Liver (tissue), 3 donors: ENCODE measurements at regions not wholly inside any gene's neighbourhood (a gene's known extent, or its start where the extent isn't known, plus 50 kb on each side); places are given as distances from the start of the nearest gene placed in this dataset.

ENCODE experiments used
- GABPA ChIP-seq, 2 donors: IDR thresholded peaks in 1 of 2; conservative IDR thresholded peaks in 1 of 2; 2 replicates each; pipeline ENCODE4 v1.6.1; 2016; ENCODE audit warnings: antibody characterized with exemption in 2 of 2, mild to moderate bottlenecking in 1 of 2, moderate library complexity in 1 of 2
- SP1 ChIP-seq: IDR thresholded peaks from 2 replicates; pipeline ENCODE4 v1.6.1; 2018; ENCODE audit warnings: antibody characterized with exemption, mild to moderate bottlenecking
- TF ChIP-seq, protein P1 (sequence below): fragments of 150-350 bp; IDR thresholded peaks from 2 replicates; pipeline ENCODE4 v1.5.1; 2017; ENCODE audit warnings: improper control_type of control experiment, low read depth, low read length; ENCODE audit not compliant: missing input control
- TF ChIP-seq, protein P2 (sequence below): IDR thresholded peaks from 2 replicates; pipeline ENCODE4 v1.6.1; 2016; ENCODE audit warnings: antibody characterized with exemption, mild to moderate bottlenecking
- donor health status: healthy.
- donor health status: healthy.

DNA sequence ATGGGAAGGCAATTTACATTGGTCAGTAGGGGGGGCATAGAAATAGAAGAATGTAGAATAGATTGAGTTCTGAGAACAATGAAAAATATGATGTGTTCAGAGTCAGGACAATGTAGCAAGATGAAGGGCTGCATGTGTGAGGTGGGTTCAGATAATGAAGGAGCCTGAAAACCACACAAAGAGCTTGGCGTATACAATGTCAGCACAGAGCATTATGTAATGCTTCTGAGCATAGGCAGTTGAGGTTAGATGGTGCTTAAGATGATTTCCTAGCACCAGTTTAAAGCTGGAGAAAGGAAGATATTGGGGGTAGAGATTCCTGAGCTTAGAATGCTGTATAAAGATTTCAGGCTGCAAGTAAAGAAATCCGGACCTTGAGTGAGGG lies 202.0 kb upstream of the SNX7 start:
- TF ChIP-seq, protein P1, sequence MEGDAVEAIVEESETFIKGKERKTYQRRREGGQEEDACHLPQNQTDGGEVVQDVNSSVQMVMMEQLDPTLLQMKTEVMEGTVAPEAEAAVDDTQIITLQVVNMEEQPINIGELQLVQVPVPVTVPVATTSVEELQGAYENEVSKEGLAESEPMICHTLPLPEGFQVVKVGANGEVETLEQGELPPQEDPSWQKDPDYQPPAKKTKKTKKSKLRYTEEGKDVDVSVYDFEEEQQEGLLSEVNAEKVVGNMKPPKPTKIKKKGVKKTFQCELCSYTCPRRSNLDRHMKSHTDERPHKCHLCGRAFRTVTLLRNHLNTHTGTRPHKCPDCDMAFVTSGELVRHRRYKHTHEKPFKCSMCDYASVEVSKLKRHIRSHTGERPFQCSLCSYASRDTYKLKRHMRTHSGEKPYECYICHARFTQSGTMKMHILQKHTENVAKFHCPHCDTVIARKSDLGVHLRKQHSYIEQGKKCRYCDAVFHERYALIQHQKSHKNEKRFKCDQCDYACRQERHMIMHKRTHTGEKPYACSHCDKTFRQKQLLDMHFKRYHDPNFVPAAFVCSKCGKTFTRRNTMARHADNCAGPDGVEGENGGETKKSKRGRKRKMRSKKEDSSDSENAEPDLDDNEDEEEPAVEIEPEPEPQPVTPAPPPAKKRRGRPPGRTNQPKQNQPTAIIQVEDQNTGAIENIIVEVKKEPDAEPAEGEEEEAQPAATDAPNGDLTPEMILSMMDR, result no peak
- TF ChIP-seq GABPA (IDR thresholded peaks at IDR 0.05 in 1 of 2, conservative IDR thresholded peaks at IDR 0.05 in 1 of 2), result no peak
- no peak for TF ChIP-seq SP1
- TF ChIP-seq, protein P2, sequence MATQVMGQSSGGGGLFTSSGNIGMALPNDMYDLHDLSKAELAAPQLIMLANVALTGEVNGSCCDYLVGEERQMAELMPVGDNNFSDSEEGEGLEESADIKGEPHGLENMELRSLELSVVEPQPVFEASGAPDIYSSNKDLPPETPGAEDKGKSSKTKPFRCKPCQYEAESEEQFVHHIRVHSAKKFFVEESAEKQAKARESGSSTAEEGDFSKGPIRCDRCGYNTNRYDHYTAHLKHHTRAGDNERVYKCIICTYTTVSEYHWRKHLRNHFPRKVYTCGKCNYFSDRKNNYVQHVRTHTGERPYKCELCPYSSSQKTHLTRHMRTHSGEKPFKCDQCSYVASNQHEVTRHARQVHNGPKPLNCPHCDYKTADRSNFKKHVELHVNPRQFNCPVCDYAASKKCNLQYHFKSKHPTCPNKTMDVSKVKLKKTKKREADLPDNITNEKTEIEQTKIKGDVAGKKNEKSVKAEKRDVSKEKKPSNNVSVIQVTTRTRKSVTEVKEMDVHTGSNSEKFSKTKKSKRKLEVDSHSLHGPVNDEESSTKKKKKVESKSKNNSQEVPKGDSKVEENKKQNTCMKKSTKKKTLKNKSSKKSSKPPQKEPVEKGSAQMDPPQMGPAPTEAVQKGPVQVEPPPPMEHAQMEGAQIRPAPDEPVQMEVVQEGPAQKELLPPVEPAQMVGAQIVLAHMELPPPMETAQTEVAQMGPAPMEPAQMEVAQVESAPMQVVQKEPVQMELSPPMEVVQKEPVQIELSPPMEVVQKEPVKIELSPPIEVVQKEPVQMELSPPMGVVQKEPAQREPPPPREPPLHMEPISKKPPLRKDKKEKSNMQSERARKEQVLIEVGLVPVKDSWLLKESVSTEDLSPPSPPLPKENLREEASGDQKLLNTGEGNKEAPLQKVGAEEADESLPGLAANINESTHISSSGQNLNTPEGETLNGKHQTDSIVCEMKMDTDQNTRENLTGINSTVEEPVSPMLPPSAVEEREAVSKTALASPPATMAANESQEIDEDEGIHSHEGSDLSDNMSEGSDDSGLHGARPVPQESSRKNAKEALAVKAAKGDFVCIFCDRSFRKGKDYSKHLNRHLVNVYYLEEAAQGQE, result no peak
